ENCODE measurements at regions not wholly inside any gene's neighbourhood (a gene's known extent, or its start where the extent isn't known, plus 50 kb on each side); places are given as distances from the start of the nearest gene placed in this dataset.

DNA sequence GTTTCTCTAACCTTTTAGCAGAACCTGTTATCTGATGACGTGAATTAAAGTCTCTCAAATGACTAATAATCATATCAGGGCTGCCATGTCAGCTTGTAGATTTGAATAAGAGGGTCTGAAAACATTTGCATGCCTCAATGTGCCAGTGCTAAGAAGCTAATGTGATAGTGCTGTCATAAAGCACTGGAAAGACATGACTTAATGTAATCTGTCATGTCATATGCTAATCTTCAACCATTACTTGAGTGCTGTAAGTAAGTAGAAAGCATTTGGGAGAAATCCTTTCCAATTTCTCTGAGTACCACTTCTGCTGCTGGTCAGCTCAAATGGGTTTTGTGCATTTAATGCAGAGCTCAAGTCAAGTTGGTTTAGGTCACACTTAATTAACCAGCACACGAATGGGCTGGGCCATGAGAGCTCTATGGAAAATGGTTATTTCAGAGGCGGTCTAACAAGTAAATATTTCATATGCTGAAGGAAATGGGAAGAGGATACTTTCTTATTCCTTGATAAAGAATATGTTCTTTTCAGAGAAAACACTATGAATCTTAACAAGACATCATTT is 609.2 kb downstream of the LMO4 start:
- DNase-seq = no peak

DNA sequence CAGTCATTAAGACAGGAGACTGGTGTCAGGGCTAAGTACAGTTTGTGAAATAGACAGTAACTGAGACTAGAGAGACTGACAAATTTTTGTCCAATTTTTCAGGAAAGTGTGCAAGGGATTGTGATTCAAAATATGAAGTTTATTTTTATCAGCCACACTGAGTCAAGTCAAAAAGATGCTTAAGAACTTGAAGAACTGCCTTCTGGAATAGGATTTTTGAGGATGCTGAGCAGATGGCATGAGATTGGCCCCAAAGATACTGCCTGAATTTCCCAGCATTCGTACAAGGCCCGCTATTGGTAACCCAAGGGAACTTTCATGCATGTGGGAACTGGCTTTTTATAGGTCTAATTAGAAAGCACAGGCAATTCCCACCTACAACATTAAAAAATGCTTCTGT is 610.0 kb downstream of the LMO4 start:
- no peak for DNase-seq

DNA sequence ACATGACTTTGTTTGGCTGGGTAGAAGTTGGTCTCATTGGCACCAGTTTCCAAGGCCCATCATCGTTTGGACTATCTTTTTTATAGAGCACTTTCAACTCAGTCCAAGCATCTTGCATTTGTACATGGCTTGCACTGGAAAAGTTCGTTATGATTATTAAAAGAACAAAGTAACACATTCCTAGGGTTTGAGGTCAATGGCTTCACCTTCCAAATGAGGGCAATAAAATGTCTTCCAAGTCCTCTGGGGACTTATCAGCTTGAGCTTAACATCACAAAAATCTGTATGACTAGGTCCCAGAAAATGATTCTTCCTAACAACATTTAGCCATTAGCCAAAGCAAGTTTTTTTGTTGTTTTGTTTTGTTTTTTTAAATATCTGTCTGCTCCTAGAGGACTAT is 610.8 kb downstream of the LMO4 start:
- DNase-seq = no peak

DNA sequence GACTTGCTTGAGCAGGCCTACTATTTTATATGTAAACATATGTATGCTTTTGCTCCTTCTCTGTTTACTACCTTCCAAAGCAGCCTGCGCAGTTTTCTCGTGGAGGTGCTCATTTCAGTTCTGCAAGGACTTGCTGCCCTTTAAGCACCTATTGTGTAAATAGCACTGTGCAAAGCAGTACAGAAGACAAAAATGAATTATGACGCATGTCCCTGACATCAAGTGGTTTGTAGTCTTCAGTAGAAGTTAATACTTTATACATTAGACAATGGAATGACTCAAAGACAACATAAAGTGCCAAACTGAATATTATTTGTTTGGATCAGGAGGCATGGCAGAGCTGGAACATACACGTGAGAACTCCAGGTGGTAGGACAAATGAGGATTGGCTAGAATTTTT is 611.7 kb downstream of the LMO4 start:
- DNase-seq = no peak

DNA sequence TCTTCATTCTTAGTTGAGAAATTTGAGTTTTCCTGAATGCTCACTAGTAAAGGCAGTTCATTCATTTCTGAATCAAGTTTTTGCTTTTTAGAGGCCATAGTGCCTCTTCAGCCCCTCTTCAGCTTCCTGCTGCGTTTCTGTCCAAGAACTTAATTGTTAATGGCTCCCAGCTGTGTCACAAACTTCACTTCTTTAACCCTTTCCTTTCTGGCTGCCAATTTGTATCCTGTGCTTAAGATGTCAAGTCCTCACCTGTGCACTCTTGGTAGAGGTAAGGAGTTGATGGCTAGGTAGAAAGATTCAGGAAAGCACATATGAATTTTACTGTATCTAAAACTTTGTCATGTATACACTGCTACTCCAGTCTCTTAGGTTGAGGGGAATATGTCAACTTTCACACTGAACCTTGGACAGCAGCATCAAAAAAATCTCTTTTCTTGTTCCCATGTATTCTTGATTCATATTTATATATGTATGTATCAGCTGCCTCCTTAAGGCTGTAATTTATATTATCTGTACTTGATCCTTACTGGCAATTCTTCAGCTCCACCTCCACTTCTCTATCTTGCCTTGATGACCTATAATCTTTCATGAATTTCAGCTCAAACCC is 612.8 kb downstream of the LMO4 start:
- DNase-seq = no peak

DNA sequence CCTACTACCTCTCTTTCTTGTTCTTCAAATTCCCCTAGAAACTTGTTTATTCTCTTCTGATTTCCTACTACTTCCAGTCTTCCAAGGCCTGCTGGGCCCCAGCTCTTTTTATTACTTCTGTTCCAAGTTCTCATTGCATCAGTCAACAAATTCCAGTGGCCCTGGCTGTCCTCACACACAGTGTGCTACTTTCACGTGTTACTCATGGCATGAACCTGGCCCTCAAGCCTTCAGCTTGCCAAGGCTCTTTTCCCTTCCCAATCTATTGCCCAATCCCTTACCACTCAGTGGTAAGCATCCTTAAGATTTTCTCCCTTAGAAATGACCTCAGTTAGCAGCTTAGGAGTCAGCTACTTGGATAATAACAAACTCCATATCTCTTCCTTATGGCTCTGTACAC is 613.5 kb downstream of the LMO4 start:
- no peak for DNase-seq

DNA sequence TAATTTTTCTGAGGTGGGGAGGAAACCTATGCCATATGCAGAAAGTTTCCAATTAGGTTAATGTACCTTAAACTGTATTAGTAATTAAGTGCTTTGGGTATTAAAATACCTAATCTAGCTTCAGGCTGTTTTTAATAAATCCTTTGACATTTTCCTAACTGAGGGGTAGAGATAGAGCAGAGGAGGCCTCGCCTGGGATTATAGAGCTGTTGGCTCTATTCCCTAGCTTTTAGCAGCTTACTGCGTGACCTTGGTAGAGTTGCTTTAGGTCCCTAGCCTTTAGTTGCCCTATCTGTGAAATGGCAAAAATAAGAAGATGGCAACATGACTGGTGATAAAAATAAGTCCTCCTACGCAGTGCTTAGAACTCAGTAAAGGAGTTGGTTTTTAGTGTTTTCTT is 621.0 kb downstream of the LMO4 start:
- no peak for DNase-seq

DNA sequence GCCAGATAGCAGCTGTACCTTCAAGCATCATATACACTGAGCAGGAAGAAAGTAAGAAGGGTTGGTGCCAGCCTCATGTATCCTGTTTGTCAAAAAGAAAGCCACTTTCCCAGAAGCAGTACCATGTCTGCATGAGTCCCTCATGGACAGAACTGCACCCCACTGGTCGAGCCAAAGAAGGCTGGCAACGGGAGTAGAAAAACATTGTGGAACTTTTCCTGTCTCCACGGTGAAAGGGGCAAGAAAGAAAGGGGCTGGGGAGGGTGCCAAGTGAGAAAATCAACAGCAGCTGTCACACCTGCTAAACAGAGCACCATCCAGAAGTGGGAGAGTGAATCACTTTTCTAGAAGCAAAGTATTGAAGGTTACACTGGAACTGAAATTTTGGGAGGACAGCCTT is 621.7 kb downstream of the LMO4 start:
- no peak for DNase-seq

DNA sequence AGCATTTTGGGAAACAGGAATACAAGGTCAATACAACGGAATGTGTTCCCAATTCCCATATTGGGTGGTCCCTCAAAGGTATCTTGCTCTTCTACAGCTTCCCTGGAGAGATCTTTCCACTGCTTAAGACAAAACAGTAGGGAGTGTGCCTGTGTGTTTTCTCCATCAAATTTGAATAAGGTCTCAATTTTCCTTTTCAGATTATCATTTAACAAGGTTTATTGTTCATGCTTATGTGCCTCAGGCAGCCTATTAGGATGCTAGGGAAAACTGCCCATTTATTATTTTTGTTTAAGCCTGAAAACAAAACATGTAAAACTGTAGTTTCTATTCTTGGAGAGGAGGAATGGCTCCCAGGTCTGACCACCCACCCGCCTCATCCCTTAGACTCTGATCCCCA is 622.7 kb downstream of the LMO4 start:
- no peak for DNase-seq

DNA sequence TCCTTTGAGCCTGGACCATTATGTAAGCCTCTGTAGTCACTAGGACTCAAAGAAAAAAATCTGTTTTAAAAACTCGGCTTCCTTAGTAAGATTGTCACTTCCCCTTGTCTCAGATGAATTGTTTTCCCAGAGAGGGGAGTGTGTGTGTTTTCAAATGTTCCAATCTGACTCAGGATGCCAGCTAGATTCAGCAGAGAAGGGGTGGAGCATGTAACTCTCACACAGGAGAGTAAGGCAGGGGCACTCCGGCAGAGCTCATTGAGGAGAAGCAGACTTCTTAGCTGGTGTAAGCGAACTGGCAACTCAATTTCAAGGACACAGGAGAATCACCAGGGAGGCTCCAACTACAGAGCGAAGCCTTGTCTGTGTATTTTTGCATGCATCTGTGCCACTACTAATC is 623.2 kb downstream of the LMO4 start:
- no peak for DNase-seq

DNA sequence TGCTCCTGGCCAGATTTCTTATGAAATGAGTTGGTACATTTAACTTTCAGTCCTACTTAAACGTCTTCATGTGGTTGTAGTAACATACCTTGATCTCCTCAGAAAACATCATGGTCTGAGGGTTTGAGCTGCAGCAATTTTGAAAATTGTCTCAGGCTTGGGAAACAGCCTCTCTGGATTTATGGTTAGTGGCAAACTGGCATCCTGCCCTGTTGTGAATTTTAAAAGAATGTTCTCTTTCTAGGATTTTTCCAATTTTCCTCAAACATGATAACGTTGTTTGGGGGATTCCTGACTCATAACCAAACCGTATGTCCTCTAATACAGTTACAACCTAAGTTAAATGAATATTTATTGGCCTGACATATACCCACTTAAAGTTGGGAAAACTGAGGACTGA is 624.4 kb downstream of the LMO4 start:
- no peak for DNase-seq

DNA sequence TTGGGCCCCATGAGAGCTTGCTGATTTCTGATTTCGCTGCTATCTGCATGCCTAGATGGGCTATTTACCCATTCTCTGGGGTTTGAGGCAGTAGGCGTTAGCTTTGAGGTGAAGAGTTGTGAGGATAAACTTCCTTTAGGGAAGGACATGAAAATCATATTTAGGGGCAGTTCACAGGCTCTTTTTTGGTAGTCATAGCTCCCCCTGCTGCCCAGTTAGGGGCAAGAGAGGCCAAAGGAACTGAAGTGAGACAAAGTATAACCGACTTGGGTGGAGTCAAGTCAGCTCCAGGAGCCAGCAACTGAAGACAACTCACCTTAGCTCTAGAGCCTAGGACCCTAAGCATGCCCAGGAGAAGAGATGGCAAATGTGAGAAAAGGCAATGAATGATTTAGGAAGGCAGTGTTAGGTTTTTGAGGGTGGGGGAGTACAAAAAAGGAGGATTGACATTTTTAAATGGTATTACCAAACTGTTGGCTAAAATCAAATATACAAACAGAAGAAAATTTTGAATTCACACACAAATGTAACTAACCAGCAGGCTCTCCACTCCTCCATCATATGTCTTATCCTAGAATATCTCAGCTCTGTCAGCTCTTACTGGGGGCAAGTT is 625.2 kb downstream of the LMO4 start:
- DNase-seq = peak; percentile 41

DNA sequence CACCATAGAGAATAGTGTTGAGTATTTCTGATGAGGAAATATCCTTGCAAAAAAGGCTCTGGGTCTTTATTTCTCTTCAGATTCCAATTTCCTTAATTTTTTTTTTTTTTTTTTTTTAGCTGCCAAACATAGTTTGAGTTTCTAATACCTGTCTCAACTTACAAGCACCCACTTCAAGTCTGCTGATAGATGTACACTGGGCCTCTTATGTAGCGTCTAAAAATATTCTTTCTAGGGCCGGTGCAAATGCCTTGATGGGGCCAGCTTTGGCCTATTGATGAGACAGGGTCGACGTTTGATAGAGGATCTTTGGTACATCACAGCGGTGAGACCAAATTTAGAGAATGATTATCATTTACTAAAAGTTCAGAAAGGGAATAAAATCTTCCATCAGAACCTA is 626.4 kb downstream of the LMO4 start:
- DNase-seq = no peak

DNA sequence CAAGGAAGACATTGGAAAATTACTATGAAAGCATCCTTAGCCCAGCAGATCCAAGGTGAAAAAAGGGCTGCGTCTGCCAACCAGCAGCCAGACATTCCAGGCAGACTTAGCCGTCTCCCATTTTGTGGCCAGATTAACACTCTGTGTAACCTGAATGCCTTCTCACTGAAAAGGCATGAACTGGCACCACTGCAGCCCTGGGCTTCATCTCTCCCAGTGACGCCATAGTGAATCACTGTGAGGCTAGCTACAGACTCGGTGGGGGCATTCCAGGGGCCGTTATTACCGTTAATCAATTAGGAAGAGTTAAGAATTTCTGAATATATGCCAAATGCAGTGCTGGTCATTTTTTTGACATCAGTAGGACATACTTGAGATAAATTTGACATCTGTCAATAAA is 627.4 kb downstream of the LMO4 start:
- DNase-seq = no peak

DNA sequence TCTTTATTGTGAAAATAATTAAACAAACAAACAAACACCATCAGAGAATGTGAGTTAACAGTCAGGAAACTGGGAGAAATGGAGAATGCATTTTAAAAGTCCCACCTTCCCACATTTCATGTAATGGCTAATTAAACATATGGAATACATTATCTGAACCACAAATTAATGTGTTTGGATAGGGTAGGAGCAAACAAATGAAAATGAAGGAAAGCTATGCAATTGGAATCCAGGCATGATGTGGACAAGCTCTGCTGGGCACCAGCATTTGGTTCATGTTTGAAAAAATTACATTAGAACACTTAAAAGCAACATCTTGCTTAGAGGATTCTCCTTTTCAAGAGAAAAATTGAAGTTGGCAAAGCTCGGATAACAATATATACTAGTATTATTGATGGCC is 628.1 kb downstream of the LMO4 start:
- DNase-seq = no peak

DNA sequence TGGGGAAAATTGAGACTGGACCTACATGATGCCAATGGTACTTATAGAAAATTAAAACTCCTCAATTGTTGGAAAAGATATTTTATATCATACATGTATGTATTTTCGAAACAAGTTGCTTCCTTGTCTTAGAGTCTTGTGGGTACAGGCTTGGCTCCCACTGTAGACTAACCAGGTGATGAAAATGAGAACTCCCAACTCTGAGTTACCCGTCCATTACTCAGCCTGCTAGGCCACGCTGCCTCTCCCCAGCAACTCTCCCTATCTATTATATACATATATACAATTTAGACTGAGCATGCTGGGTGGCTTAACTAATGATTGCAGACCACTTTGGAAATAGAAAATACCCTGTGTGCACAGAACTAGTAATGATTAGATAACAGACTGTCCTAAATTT is 628.7 kb downstream of the LMO4 start:
- DNase-seq = no peak

DNA sequence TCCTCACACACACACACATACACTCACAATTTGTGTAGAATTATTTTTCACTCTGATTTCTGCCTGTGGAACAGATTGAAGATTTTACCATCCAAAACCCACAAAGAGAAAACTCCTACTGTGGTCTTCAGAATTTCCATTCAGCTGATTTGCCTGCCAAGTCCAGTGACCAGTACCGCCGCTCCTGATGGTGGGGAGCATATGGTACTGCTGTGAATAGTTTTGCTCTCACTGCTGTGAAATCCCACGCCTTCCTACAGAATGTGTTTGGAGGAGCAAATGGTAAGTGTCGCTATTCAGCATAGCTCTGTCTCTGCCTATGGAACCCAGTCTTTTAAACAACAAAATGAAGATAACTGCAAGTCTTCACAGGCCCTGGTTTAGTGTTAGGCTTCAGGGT is 629.5 kb downstream of the LMO4 start:
- no peak for DNase-seq

DNA sequence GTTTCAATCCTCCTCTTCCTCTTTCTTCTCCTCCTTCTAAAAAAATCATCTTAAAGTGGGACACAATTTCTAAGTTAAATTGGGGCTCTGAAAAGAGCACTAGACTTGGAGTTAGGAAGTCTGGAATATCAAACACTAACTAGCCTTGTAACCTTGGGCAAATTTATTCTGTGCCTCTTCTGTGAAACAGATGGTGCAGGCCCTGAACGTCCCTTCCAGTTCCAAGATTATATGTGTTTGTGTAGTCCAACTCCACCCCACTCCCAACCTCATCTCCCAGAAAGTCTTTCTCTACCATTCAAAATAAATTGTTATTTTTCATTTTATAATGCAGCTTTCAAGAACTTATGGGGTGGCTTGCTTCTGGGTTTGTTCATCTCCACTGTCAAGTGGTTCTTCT is 630.0 kb downstream of the LMO4 start:
- DNase-seq = no peak

DNA sequence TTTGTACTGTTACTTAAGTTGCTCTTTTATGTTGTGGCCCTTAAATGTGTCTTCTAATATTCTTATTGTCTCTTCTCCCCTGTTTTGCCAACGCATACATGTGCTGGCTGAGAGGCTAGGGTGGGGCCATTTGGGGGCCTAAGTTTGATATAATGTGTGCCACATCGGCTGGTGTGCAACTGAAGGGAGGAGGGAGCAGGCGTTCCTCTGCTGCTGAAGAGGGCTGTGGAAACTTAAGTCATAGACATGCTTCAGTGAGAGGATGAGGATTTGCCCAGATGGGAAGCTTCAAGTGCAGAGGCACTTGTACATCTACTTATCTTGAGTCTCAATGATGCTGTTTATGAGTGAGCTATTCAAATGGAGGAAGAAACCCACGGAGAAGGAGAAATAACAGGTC is 630.6 kb downstream of the LMO4 start:
- no peak for DNase-seq

DNA sequence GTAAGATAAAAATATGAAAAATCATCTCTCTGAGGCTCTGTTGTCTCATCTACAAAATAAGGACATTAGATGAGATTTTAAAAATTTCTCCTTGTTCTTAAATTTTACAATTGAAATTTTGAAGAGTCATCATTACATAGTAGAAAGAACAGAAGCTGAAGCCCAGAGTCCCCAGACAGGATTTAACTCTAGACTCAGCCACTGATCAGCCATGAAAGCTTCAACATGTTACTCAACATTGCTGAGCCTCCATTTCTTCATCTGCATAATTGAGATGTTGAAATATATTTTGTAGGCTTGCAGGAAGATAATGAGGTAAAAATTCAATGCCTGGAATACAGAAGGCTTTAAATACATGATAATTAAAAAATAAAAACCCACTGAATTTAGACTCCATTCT is 633.3 kb downstream of the LMO4 start:
- no peak for DNase-seq

DNA sequence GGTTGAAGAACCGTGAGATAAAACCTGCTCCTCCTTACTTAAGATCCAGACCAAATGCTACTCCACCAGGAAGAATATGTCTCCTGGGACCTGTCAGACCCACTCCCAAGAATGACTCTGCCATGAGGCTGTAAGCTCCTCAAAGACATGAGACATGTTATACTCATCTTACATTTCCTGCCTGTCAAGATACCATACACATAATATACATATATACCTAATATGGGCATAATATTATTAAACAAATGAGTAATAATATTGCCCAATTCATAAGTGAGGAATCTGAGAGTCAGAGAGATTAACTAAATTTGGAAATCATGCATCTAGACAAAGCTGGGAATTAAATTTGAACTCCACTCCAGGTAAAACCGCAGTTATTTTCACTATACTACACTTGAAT is 634.9 kb downstream of the LMO4 start:
- DNase-seq = no peak

DNA sequence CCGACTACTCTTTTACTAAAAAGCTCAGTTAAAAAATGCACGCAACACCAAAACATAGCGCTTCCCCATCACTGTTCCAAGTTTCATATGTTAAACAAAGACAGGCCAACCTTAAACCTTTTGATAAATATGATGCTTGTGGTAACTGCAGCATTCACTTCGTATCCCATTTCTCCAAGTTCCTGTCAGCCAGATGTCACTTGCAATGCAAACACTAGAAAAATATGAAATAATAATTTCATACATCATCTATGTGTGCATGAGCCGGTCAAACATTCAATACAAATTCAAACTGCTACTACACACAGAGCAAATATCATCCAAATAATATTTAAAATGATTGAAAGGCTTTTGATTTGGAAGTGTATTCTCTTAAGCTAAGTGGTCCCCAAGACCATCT is 636.5 kb downstream of the LMO4 start:
- no peak for DNase-seq

DNA sequence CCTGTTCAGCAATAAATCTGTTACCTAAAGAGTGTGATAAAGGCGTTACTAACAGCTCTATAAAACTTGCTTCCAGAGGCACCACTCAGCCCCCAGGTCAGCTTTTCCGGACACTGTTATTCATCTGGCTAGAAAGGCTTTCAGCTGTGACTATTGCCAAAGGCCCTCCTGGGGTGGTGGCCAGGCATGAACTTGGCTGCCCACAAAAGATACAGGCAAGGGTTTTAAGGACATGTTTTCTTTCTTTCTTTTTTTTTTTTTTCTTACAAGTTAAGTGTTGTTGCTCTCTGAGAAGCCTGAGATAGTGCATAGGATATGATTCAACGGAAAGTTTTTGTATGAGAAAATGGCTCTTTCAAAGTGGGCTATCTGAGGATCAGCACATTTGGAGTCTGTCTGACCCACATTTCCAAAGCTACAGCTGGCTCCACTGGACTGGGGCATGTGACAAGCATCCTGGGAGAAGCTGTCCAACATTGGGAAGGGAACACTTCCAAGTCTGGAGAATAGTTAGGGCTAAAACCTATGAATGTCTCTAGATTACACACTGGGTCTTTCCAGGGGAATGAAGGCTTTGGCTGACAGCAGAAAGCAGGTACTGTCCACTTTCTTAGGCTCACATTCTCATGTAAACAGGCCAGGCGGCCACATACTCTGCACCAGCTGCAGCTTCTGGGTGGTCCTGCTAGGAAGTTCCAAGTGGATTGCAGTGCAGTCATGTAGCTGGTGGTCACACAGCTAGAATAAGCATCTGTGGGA is 639.7 kb downstream of the LMO4 start:
- DNase-seq = no peak

DNA sequence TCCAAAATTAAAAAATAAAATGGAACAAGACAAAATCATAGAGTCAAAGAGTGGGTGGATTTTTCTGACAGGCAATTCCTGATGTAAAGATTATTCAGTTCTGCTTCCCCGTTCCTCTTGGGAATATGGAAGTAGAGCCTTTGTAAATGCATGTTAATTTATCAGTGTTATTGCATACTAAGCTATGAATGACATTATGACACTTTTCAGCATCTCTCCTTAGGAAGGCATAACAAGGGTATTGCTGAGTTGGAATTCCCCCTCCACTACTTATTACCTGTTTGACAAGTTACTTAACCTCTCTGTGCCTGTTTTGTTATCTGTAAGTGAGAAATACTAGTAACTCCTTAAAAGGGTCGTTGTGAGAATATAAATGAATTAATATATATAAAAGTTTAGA is 640.4 kb downstream of the LMO4 start:
- no peak for DNase-seq
